Islet precursor cell (in vitro differentiated cells): ENCODE measurements at regions not wholly inside any gene's neighbourhood (a gene's known extent, or its start where the extent isn't known, plus 50 kb on each side); places are given as distances from the start of the nearest gene placed in this dataset.

Experiments used
- DNase-seq: peaks from one replicate; pipeline ENCODE4 v3.0.0-alpha.2; 2018

DNA sequence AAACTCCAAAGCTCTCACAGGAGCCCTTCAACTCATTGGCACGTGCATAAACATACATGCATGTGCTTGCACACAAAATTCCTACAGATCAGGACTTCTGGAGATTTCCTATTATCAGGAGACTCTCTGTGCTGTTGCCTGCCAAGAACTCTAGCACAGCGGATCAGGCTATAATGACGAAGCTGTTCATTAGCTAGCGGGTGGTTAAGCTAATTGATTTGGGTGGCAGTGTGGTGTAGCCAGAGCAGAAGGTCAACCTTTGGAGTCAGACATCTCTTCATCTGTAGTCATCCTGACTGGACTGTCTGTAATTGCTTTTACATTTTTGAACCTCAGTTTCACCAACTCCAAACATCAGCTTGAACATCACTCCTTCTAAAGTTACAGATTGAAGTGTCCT is 69.0 kb downstream of the KIF2B start:
- no peak for DNase-seq

DNA sequence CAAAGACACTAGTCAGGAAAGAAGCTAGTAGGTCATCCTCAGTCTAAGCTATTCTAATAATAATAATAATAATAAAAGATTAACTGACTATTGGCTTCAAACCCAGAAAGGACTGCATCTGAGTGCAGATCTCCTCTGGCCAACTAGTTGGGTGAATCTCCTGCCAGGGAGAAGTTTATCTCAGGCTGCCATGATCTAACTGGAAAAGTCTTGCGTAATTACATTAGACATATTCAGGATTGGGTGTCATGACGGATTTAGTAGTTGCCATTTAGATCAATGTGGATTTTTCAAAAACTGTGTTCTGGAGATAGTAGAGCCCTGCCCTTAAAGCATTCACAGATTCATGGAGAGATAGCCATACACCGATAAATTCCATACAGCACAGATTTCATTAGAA is 69.5 kb downstream of the KIF2B start:
- DNase-seq: no peak

DNA sequence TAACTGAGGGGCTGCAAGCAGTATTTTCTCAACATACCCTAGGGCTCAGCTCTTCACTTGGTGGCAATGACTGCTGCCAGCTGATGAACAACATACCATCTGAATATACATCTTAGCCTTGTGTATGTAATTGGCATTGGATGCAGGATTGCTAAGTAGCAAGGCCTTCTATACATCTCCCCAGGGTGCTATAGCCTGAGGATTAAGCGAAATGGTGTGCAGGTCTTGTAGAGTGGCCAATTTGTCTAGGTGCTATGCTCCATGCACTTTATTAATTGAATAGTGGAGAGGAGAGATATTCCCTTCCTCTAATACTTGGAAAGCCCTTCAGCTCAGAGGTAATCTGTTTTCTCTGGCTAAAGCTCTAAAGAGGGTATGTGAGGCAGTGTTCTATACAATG is 71.9 kb downstream of the KIF2B start:
- DNase-seq: no peak

DNA sequence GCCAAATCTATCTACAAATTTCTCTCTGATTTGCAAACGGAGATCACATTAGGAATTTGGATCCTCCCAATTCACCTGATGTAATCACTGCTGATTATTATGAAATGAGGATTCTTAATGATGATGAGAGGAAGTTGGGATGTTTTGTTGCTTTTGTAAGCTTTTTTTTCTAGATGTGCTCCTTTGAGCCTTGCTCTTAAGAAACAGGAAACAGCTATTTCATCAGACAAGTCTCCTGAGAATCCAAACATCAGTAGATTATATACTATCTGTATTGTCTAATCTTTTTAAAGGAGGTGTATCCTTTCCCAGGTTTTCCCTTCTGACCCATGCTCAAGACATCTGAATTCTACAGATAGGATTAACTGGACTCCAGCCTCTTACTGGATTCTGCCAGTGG is 73.3 kb downstream of the KIF2B start:
- no peak for DNase-seq

DNA sequence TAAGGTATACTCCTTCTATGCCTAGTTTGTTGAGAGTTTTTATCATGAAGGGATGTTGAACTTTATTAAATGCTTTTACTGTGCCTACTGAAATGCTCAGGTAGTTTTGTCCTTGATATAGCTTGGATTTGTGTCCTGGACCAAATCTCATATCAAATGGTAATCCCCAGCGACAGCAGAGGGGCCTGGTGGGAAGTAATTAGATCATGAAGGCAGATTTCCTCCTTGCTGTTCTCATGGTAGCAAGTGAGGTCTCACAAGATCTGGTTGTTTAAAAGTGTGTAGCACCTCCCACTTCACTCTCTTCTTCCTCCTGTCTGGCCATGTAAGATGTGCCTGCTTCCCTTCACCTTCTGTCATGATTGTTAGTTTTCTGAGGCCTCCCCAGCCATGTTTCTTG is 78.2 kb downstream of the KIF2B start:
- DNase-seq: no peak

DNA sequence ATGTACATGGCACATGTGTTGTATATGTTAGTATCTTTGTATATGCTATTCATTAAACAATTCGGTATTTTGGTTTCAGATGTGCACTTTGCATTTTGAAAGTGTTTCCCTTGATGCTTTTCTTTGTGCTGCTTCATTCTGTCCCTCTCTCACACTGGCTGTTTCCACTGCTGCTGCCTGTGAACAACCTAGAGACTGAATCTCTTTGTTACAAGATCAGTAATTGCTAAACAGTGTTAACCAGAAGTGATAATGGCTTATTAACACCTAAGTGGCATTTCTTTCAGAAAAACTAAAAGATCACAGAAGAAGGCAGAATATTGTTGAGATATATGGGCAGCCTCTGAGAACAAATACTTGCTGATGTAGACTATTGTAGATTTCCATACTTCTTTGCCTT is 84.7 kb downstream of the KIF2B start:
- DNase-seq: no peak

DNA sequence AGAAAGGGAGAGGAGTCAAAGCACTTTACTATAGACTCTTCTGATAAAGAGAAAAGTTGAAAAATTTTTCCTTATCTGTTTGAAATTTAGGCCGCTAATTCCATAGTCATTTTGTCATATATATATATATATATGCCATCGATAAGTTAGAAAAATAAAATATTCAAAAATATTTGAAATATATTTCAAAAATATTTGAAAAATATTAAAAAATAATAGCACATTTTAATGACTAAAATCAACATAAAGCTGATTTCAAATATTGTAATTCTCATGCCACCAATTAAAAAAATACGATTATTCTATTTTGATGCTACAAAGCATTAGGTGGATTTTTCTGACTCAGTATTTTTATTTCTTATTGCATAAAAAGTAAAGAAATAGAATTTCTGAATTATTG is 87.1 kb downstream of the KIF2B start:
- DNase-seq: no peak

DNA sequence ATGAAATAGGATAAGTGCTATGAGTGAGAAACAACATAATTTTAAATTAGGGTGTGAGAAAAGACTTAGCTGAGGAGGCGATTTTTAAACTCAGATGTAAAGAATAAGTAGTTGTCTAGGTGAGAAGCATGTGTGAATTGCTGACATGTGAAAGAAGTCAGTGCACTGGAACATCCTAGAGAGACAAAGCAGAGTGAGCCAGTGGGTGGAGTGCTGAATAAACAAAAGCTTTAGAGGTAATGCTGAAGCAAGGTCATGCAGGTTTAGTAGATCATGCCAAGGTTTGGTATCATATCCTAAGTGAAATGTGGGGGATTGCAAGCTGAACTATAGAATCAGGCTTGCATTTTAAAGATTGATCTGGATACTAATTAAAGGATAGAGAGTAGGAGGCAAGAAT is 89.4 kb downstream of the KIF2B start:
- no peak for DNase-seq

DNA sequence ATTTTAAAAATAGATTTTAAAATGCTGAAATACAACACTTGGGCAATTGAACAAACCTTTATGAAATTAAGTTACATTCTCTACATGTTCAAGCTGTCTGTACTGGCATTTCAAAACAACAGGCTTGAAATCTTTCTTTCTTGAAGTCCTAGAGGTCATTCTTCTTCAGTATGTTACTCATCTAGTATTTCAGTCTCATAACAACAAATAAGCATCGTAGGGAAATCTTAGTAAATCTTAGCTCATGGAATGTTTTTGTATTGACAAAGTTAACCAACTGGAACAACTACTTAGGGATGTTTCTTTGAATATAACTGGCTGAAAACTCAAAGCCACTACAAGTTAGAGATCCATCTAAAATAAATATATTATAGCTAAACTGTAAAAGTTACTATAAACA is 96.6 kb downstream of the KIF2B start:
- DNase-seq: no peak

DNA sequence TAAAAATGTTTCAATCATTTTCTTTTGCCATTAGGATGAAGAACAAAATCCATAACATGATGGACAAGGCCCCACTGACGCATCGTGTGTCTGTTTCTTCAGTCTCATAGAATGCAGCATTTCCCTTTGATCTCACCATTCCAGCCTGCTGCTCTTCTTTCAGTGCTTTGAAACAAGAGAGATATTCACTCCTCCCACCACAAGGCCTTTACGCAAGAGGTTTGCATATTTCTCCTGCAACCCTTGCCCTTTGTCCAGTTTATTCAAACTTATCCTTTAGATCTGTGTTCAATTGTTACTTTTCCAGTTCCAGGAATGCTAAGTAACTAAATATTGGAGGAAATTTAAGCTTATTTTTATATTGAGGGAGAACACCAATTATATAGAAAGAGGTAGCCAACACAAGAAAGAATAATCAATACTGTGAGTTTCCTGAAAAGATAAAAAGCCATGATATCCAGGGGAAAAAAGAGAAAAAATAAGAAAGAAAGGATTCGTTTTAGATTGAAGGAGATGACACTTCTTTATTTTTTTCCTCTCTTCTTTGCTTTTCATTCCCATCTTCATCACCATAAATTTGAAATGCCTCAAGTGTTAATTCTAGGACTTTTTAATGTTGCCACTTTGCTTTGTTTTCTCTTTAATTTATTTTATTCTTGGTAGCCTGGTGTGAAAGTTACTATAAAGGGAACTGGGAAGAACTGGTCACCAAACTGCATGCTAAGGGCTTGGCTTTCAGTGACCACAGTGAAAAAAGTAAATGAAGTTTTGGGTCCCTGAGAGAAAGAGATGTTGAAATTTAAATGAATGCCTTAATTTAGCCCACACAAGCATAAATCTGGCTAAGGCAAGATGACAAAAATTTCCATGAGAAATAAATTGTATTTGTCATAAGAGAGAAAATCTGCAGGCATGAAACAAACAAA is 102.1 kb downstream of the KIF2B start:
- peak; percentile 84 for DNase-seq

DNA sequence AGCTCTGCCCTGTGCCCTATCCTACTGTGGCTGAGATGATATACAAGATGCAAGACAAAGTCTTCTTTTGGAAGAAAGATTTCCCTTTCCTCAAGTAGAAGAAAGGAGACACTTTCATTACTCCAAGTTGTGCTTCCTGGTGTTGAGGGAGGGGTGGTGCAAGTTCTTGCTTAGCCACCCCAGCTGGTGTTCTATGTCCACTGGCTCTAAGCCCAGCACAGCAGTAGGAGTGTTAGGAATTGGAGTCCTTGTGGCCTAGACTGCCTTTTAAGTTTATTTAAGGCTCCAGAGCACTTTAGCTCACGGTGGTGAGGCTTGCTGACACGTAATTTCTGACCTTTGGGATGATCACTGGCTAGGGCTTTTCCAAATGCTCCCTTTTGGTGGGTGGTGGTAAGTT is 109.7 kb downstream of the KIF2B start:
- no peak for DNase-seq

DNA sequence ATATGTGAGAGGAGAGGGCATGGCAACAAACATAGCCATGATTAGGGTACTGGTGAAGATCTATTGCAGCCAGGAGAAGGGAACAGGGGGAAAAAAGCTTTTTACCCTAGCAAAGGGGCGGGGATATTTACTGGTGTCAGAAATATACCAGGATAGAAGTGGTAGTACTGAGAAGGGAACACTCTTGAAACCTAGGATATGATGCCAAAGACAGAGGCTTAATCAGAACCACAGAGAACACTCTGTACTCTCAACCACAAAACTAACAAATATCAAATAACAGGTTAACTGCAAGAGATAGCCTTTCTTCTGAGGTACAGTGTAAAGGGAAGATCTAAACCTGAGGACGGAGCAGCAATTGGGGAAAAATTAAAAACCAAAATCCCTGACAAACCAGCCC is 112.2 kb downstream of the KIF2B start:
- DNase-seq: no peak

DNA sequence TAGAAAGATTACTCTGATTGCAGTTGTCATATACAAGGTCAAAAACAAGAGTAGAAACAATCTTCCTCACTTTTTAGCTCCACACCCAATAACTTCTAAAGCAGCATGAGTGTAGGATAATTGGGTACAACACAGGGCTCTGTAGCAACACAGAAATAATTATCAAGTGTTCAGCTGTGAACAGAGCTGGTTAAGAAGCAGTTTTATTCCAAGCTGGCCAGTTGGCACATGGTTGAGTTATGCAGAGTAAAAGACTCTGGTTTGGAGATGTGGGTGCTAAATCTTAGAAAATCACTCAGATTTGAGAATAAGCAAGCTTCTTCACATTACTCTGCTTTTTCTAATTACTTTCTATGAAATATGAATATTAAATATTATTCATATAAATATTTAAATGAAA is 118.5 kb downstream of the KIF2B start:
- DNase-seq: no peak

DNA sequence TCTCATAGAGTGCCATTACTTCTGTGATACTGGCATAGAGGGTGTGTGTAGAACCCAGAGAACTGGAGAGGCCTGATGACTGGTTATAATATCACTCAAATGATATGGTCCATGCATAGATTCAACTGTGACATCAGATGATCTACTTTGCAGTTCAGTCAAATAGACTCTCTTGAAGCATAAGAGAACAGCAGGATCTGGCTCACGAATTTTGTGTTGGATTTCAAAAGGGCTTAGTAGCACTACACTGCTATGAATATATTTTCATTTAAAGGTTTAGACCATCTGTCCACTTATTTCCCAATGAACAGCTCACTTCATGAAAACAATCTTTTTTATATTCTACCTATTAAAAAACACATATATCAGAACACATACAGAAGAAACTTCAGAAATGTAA is 119.7 kb downstream of the KIF2B start:
- no peak for DNase-seq

DNA sequence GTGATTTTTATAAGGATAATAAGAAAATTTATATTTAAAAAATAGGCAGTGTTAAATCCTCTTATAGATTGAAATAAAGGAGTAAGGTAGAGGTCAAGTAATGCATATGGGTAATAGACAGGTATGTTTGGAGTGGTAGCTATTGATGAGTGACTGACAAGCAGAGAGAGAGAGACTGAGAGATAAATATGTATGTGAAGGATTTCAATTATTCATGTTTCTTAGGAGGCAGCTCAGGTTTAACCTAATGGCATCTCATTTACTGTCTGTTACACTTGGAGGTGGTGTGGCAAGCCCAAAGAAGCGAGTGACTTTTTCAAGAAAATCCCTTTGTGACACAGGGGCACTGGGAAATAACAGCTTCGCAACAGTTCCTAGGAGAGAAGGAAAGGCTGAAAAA is 120.2 kb downstream of the KIF2B start:
- DNase-seq: no peak

DNA sequence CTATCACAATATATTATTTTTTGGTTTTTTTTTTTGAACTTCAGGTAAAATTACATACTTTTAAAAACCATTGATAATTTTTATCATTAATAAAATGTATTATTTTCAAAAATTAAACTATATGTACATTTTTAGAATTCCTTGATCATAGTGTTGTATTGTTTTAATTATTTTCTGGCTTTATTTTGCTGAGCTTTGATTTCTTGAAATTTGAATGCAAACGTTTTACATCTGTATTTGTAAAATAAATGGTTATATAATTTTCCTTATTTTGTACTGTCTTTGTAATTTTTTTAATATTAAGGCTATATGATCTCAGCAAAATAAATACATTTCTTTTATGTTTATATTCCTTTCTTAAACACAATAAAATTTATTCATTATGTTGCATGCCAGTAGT is 125.6 kb downstream of the KIF2B start:
- DNase-seq: no peak

DNA sequence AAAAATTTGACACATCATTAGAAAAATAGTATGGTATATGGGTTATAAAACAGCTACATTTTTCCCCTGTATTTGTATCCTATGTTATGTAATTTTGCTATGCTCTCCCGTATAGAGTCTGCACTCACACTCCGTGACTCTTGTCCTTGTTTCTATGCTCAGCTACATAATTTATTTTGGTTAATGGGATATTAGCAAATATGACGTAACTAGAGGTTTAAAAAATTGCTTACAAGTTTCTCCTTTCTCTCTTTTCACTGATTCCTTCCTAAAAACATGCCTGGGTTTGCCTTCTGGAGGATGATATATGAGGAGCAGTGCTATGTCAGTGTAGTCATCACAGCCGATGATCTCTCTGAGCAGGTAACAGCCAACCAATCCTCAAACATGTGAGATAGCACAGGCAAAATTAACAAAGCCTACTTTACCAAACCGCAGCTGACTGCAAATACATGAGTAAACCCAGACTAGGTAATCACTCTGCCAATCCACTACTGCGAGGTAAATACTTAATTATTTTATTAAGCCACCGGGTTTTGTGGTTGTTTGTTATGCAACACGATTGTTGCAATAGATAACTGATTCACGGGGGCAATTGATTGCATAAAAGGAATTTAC is 126.9 kb downstream of the KIF2B start:
- DNase-seq: no peak

DNA sequence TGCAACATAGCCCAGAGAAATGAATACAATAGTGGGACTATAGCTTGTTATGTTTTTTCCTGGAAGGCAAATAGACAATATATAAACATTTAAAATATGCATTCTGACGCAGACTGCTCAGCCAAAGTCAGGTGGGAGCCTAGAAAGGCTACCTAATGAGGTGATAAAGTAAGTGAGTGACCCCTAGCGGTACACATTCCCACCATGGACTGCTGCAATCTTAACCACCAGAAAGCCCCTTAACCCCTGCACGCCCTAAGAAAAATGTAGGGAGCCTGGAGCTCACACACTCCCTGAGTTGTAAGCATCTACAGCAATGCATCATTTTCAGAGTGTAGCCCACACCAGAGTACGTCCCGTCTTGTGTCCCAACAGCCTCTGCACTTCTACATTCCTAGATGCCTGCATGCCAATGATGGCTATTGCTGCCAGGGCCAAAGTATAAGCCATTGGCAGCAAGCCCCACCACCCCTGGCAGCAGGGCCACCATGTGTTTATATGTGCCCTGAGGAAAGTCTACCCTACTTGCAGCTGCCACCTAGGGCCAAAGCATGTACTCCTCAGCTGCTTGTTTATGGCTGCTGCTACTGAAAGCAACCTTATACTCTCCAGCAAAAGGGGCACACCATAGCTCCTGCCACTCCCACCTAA is 127.6 kb downstream of the KIF2B start:
- peak; percentile 69 for DNase-seq

DNA sequence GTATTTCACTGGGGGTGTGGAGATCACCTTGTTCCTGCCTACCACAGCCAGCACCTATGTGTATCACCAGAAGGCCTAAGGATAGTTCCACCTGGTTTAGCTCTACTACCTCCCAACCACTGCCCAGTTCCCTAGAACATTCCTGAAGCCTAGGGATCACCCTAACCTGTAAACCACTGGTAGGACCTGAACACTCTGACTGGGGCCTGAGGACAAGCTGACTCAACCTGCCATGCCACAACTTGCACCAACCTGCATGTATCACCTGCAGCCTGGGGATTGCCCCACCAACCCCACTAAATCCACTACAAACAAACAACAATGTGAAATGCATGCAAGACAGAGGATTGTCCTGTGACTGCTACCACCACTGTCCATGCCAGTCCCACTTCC is 128.1 kb downstream of the KIF2B start:
- no peak for DNase-seq

DNA sequence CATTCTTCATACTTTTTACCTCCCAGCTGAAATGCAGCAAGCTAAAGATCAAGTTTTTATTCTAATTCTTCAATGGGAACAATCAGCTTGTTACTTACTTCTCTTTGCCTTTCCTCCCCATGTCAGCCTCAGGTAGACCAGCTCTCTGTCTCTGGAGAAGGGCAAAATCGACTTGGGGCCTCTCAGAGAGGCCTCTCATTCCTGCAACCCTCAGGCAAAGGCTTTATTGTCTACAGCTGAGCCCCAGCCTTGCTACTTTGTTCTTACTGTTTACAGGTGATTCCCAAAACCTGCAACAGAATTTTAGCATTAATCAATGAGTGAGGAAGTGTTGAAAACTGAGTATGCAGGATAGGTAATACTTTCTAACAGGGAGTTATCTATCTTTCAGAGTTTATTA is 148.6 kb downstream of the KIF2B start:
- DNase-seq: no peak

DNA sequence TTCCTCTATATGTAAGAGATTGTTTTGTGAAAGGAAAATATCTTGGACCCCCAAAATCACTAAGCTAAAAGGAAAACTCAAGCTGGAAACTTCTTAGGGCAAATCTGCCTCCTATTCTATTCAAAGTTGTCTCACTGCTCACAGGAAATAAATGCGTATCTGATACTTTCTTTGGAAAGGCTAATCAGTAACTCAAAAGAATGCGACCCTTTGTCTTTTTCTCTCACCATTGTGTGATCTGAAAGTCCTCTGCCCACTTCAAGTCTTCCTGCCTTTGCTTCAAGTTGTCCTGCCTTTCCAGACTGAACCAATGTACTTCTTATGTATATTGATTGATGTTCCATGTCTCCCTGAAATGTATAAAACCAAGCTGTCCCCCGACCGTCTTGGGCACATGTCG is 157.3 kb downstream of the KIF2B start:
- no peak for DNase-seq

DNA sequence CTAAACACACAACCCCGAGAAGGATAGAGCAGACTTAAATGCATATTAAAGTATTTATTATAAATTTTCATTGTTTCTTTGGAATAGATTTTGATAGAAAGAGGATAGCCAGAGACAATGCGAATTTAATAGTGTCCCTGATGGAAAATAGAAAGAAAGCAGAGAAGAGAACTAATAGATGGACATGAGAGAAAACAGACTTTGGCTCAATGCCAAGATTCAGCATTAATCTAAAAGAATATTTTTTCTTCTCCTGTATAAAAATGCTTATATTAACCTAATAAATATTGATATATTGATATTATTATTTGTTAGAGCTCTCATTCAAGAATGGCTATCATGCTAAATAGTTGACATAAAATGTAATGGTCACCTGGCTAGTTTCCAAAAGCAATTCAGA is 173.4 kb downstream of the KIF2B start:
- DNase-seq: no peak

DNA sequence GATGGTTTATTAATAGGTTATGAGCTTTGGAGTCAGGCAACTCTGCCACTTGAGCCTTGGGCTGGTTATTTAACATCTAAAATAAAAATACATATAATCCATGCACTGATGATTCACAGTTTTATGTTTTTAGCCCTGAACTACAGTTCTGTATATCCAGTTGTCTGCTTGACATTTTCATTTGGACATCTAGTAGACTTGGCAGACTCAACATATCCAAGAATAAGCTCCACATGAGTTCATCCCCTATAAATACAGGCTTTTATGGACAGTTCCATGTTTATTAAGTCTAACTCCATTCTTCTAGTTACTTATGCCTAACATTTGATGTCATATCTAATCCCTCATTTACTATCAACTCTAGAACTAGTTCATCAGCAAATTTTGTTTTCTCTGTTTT is 174.2 kb downstream of the KIF2B start:
- no peak for DNase-seq

DNA sequence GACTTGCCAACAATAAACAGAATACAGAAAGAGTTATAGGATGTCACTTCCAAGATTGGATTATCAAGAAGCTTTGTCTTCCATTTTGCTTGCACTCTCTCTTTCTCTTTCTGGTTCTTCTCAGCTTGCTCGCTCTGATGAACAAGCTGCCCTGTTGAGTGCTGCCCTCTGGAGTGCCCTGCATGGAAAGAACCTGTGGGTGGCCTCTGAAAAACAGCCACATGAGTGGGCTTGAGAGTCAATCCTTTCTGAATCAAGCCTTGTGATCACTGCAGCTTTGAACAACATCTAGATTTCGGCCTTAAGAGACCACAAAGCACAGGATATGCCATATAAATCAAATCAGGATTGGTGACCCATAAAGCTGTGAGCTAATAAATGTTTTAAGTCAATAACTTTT is 185.1 kb downstream of the KIF2B start:
- no peak for DNase-seq
